ENCODE measurements at regions not wholly inside any gene's neighbourhood (a gene's known extent, or its start where the extent isn't known, plus 50 kb on each side); places are given as distances from the start of the nearest gene placed in this dataset.

DNA sequence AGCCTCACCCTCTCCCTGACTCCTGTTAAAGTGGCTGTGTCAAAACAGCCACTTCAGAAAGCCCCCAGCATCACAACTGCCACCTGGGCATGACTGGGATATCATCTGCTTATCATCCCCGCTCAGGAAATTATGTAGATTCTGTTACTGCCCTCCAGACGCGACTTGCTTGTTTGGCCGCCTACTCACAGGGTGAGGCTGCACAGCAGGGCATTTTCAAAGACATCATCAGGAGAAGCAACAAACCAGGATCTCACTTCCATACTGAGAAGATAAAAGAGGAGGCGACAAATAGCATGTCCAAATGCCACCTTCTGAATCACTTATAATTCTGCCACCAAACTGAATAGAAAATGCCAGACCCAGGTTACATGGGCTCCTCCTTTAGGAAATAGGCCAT, 94.8 kb downstream of the MIS18A start:
- DNase-seq: peak in 1 of 58 donors; percentile 10

- no peak for DNase-seq
Observed at GRCh38 chr21:32183396-32183795, 95.5 kb downstream of the MIS18A start.

DNA sequence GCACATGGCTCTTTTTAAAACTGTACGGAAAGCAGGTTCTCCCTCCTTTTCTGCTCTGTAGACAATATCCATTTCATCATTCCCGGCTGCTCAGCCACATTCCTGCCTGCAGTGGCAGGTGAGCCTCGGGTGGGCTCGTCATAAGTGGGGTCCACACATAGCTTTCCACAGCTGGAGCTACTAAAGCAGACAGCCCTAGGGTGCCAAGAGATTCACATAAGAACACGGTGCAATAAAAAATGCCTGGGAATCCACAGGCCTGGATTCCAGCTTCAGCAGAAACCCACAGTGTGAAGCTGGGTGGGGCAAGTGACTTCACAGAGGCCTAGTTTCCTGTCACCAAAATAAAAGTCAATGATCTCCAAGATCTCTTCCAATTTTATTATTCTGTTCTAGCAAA, 96.4 kb downstream of the MIS18A start:
- DNase-seq: no peak

GRCh38 chr21:32181457-32181856, 97.4 kb downstream of the MIS18A start:
- no peak for DNase-seq

DNA sequence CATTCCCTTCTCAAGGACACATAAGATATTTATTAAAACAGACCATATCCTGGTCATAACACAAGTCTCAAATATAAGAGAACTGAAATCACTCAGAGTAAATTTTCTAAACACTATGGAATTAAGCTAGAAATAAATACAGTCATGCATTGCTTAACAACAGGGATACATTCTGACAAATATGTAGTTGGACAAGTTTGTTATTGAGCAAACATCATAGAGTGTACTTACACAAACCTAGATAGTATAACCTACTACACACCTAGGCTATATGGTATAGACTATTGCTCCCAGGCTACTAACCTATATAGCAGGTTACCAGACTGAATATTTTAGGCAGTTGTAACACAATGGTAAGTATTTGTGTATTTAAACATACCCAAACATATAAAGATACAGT, 104.0 kb downstream of the MIS18A start:
- no peak for DNase-seq

- DNase-seq: no peak
Observed at GRCh38 chr21:32173121-32173724, 105.6 kb downstream of the MIS18A start.

DNA sequence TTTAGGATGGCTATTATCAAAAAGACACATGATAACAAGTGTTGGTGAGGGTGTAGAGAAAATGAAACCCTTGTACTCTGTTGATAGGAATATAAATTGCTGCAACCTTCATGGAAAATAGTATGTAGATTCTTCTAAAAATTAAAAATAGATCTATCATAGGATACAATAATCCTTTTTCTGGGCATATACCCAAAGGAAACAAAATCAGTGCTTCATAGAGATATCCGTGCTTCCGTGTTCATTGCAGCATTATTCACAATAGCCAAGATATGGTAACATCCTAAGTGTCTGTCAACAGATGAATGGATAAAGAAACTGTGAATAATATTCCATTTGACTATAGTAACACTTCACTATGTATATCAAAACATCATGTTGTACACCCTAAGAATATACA, 106.7 kb downstream of the MIS18A start:
- DNase-seq: no peak

- DNase-seq: no peak
Observed at GRCh38 chr21:32167513-32167912, 111.3 kb downstream of the MIS18A start.

- DNase-seq: no peak
Observed at GRCh38 chr21:32163386-32163785, 115.5 kb downstream of the MIS18A start.

DNA sequence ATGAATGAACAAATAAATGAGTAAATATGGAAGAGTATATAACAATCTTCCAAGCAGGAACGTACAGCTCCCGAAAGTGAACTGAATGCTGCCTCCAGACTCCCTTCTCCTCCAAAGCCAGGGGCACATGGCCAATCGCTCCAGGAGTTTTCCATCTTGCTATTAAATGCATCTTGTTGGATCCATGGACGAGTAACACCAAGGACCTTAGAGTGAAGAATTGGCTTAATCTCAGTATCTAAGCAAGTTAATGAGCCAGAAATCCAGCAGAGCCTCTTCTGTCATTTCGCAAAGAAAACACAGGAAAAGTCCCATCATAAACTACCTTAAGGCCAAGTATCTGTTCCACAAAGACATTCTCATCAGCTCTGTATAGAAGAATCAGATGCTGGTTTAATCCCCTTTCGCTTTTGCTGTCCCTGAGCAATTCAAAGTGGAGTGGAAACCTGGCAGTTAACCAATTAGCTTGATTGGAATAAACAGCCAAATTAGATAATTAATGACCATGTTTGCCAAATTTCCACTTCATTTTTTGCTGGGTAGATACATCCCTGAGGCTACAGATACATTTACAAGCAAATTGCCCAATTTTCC, 116.0 kb downstream of the MIS18A start:
- no peak for DNase-seq

GRCh38 chr21:32155226-32155625, 123.6 kb downstream of the MIS18A start:
- DNase-seq: no peak

GRCh38 chr21:32147041-32147440, 131.8 kb downstream of the MIS18A start:
- no peak for DNase-seq

- DNase-seq: no peak
Observed at GRCh38 chr21:32144851-32145250, 134.0 kb downstream of the MIS18A start.

DNA sequence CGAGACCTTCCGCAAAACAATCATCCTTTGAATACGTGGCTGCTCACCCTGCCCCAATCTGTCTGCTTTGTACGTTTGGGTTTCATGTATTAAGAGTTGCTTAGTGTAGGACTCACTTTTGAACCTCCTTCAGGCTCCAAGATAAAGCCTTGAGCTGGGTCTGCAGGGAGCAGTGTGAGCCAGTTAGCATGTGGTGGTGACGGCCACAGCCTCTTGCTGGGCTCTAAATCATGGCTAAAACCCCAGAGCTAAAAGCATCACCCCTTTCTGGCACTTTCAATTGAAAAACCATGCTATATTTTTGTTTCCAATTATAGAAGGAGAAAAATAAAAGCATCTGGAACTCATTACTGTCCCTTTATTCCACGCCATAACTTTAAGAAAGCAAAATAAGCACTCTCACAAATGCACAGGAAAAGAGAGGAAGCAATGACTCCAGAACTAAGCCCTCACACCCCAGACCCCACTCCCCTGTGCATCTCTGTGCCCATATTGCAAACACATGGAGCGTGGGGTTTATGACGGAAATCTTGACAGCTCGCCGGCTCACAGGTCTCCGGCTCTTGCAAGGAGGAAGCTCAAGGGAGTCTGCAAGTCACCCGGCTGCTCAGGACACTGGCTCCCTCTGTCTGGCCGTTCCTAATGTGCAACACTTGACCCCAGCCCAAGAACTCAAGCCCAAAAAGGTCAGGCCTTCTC, 135.5 kb downstream of the MIS18A start:
- no peak for DNase-seq

GRCh38 chr21:32141318-32141633, 137.6 kb downstream of the MIS18A start:
- no peak for DNase-seq

DNA sequence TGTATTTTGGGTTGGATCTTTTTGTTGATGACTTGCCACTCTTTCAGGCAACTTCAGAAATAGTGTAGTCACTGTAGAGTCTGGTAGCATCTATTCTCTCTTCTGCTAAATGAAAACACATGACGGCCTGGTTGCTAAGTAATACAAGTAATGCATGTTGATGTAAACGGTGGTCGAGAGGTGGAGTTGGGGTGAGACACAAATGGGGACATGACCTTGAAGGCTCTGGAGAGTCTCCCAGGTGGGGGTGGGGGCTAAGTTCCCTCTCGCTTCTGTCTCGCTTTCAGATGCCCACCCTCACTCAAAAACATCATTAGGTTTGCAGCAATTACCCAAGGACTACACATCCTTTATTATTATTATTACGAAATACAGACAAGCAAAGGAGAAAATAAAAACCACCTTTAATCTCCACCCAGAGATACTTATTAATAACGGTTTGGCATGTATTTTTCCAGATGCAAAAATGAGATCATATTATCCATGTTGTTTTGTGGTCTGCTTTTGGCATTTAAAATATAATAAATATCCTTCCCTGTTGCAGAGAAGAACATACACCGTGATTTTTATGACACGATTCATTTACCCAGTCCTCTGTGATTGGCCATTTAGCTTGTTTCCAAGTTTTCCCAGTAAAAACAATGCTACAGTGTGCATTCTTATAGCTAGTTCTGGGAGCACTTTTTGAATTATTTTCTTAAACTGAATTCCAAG, 138.1 kb downstream of the MIS18A start:
- DNase-seq: no peak

DNA sequence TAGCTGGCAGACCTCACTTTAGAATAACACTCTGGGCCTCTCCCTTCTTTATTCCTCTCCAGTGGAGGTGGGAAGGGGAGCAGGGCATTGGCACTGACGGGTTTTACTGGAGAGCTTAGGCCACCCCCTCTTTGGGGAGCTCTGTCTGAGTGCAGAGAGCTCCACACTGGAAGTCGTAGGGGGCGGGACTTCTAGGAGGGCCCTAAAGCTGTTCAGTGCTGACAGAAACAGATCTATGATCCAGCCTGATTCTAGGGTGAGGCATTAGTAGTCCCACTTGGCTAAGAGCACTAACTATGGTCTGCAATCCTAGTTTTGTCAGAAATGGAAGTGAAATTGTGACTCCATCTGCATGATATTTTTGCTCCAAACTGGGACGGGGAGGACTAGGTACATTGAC, 138.7 kb downstream of the MIS18A start:
- DNase-seq: no peak

- DNase-seq: no peak
Observed at GRCh38 chr21:32138658-32139057, 140.2 kb downstream of the MIS18A start.

DNA sequence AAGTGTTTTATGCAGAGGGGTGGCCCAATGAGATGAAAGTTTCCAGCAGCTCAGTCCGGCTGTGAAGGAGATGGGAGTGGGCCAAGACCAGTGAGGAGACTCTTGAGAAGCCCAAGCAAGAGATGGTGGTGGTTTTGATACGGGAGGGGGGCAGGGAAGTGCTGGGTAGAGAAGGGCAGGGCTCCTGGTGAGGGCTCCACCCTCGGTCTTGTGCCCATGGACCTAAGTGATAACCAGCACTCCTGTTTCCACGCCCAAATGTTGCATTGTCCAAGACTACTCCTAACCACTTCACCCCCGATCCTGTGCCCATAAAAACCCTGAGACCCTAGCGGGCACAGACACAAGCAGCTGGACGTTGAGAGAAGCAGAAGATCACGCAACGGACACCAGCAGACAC, 140.9 kb downstream of the MIS18A start:
- no peak for DNase-seq

DNA sequence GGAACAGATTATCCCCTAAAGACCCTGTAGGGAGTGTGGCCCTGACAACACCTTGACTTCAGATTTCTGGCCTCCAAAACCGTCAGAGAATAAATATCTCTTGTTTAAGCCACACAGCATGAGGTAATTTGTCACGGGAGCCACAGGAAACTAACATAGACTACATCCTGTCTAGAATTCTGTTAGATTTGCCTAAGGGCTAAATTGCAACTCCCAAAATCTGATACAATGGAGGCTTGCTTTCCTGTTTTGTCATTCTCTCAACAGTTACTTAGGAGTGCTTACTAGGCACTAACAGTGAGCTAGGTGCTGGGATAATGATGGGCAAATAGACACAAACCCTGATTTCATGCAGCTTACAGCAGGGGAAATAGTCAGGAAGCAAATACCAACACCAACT, 141.6 kb downstream of the MIS18A start:
- DNase-seq: no peak

- DNase-seq: peak in 1 of 58 donors; percentile 32
Observed at GRCh38 chr21:32136546-32136945, 142.3 kb downstream of the MIS18A start.
